H9 (cell line): ENCODE measurements at regions not wholly inside any gene's neighbourhood (a gene's known extent, or its start where the extent isn't known, plus 50 kb on each side); places are given as distances from the start of the nearest gene placed in this dataset.

ENCODE experiments used
- DNase-seq: peaks from one replicate; pipeline ENCODE4 v3.0.0-alpha.2; 2017
- H2AFZ ChIP-seq: one replicate; pipeline ENCODE4 v1.6.1; 2013; ENCODE audit warnings: mild to moderate bottlenecking, low read length, control low read depth, moderate library complexity
- H2AK5ac ChIP-seq: 2 replicates; pipeline ENCODE4 v1.6.1; 2013; ENCODE audit warnings: low read length, control low read depth, mixed read lengths; ENCODE audit not compliant: insufficient read length
- H2BK120ac ChIP-seq: one replicate; pipeline ENCODE4 v1.6.1; 2013; ENCODE audit warnings: low read depth, mild to moderate bottlenecking, low read length, control low read depth, inconsistent platforms; ENCODE audit not compliant: poor library complexity, severe bottlenecking
- H2BK12ac ChIP-seq: 2 replicates; pipeline ENCODE4 v1.6.1; 2013; ENCODE audit warnings: low read length, control low read depth, mixed read lengths, low read depth; ENCODE audit not compliant: insufficient read length
- H2BK15ac ChIP-seq: 2 replicates; pipeline ENCODE4 v1.6.1; 2013; ENCODE audit warnings: low read depth, low read length, control low read depth
- H2BK20ac ChIP-seq: one replicate; pipeline ENCODE4 v1.6.1; 2013; ENCODE audit warnings: low read depth, mild to moderate bottlenecking, low read length, control low read depth, inconsistent platforms; ENCODE audit not compliant: poor library complexity, severe bottlenecking
- H2BK5ac ChIP-seq: 2 replicates; pipeline ENCODE4 v1.6.1; 2013; ENCODE audit warnings: low read length, control low read depth, mixed read lengths; ENCODE audit not compliant: insufficient read length
- H3K14ac ChIP-seq: 2 replicates; pipeline ENCODE4 v1.6.1; 2013; ENCODE audit warnings: low read length, control low read depth; ENCODE audit not compliant: insufficient read depth
- H3K18ac ChIP-seq: 2 replicates; pipeline ENCODE4 v1.6.1; 2013; ENCODE audit warnings: low read depth, mild to moderate bottlenecking, mixed read lengths, low read length, control low read depth; ENCODE audit not compliant: insufficient read length
- H3K23ac ChIP-seq: 2 replicates; pipeline ENCODE4 v1.6.1; 2013; ENCODE audit warnings: low read length, control low read depth, mixed read lengths, low read depth; ENCODE audit not compliant: insufficient read length
- H3K23me2 ChIP-seq: 2 replicates; pipeline ENCODE4 v1.6.1; 2013; ENCODE audit warnings: low read depth, mild to moderate bottlenecking, mixed read lengths, low read length, control low read depth; ENCODE audit not compliant: insufficient read length, poor library complexity, severe bottlenecking
- H3K27ac ChIP-seq: 2 replicates; pipeline ENCODE4 v1.5.1; 2013; ENCODE audit warnings: low read length, control low read depth, mixed read lengths, low read depth; ENCODE audit not compliant: insufficient read length
- H3K27me3 ChIP-seq: 2 replicates; pipeline ENCODE4 v1.6.1; 2013; ENCODE audit warnings: low read length, control low read depth, inconsistent platforms; ENCODE audit not compliant: insufficient read depth
- H3K4ac ChIP-seq: 2 replicates; pipeline ENCODE4 v1.6.1; 2013; ENCODE audit warnings: low read depth, mild to moderate bottlenecking, control low read depth, inconsistent platforms, low read length, moderate library complexity
- H3K4me1 ChIP-seq: 2 replicates; pipeline ENCODE4 v1.6.1; 2013; ENCODE audit warnings: low read length, control low read depth, inconsistent platforms; ENCODE audit not compliant: insufficient read depth
- H3K4me2 ChIP-seq: 2 replicates; pipeline ENCODE4 v1.6.1; 2013; ENCODE audit warnings: low read length, control low read depth, mixed read lengths; ENCODE audit not compliant: insufficient read length, insufficient read depth
- H3K56ac ChIP-seq: 2 replicates; pipeline ENCODE4 v1.6.1; 2013; ENCODE audit warnings: low read depth, mild to moderate bottlenecking, mixed read lengths, low read length, control low read depth; ENCODE audit not compliant: insufficient read length
- H3K79me1 ChIP-seq: 2 replicates; pipeline ENCODE4 v1.6.1; 2013; ENCODE audit warnings: low read depth, mild to moderate bottlenecking, moderate library complexity, low read length, control low read depth, inconsistent platforms; ENCODE audit not compliant: insufficient read depth, poor library complexity, severe bottlenecking
- H3K79me2 ChIP-seq: 2 replicates; pipeline ENCODE4 v1.6.1; 2013; ENCODE audit warnings: low read length, control low read depth, inconsistent platforms; ENCODE audit not compliant: insufficient read depth
- H3K9ac ChIP-seq: 2 replicates; pipeline ENCODE4 v1.6.1; 2013; ENCODE audit warnings: low read length, control low read depth, mixed read lengths; ENCODE audit not compliant: insufficient read length; ENCODE audit errors: extremely low read depth
- H3K9me3 ChIP-seq: one replicate; pipeline ENCODE4 v1.6.1; 2013; ENCODE audit warnings: low read depth, low read length, inconsistent platforms; ENCODE audit not compliant: control insufficient read depth
- H3T11ph ChIP-seq: one replicate; pipeline ENCODE4 v1.6.1; 2013; ENCODE audit warnings: mild to moderate bottlenecking, low read length, control low read depth, inconsistent platforms
- H4K20me1 ChIP-seq: one replicate; pipeline ENCODE4 v1.6.1; 2013; ENCODE audit not compliant: control insufficient read depth, insufficient read length, insufficient read depth
- H4K5ac ChIP-seq: 2 replicates; pipeline ENCODE4 v1.6.1; 2013; ENCODE audit warnings: low read depth, mild to moderate bottlenecking, mixed read lengths, low read length, control low read depth; ENCODE audit not compliant: insufficient read length
- H4K8ac ChIP-seq: replicated peaks from 2 replicates; pipeline ENCODE4 v1.6.1; 2013; ENCODE audit warnings: low read length, control low read depth, mixed read lengths, low read depth; ENCODE audit not compliant: insufficient read length
- H4K91ac ChIP-seq: 2 replicates; pipeline ENCODE4 v1.6.1; 2013; ENCODE audit warnings: low read depth, mild to moderate bottlenecking, moderate library complexity, mixed read lengths, low read length, control low read depth; ENCODE audit not compliant: insufficient read length
- H3K27ac Mint-ChIP-seq, 3 experiments: 2 replicates in 2 of 3; 3 replicates in 1 of 3; pipeline ENCODE4 v1.8.0; 2020 to 2021; ENCODE audit warnings: mixed read lengths in 3 of 3, mild to moderate bottlenecking in 1 of 3, moderate library complexity in 1 of 3
- H3K27me3 Mint-ChIP-seq: 2 replicates; pipeline ENCODE4 v1.8.0; 2021; ENCODE audit warnings: low read depth, mild to moderate bottlenecking, moderate library complexity, mixed read lengths
- H3K36me3 Mint-ChIP-seq, 3 experiments: 2 replicates in 2 of 3; 3 replicates in 1 of 3; pipeline ENCODE4 v1.8.0; 2020 to 2021; ENCODE audit warnings: low read depth in 3 of 3, mixed read lengths in 3 of 3; ENCODE audit not compliant: insufficient read depth in 1 of 3
- H3K4me1 Mint-ChIP-seq, 2 experiments: 2 replicates each; pipeline ENCODE4 v1.8.0; 2020; ENCODE audit warnings: mixed read lengths in 2 of 2
- H3K4me3 Mint-ChIP-seq, 2 experiments: 2 replicates in 1 of 2; 3 replicates in 1 of 2; pipeline ENCODE4 v1.8.0; 2020 to 2021; ENCODE audit warnings: mild to moderate bottlenecking in 2 of 2, mixed read lengths in 2 of 2, moderate library complexity in 1 of 2
- H3K9me3 Mint-ChIP-seq, 2 experiments: 2 replicates in 1 of 2; 3 replicates in 1 of 2; pipeline ENCODE4 v1.8.0; 2020; ENCODE audit warnings: mild to moderate bottlenecking in 2 of 2, mixed read lengths in 2 of 2, moderate library complexity in 1 of 2
- CTCF ChIP-seq: fragments of 200-600 bp; sonication (generic); conservative IDR thresholded peaks from 3 replicates; pipeline ENCODE4 v1.8.0; 2021; ENCODE audit warnings: antibody characterized with exemption, mild to moderate bottlenecking
- WGBS: extraction: QIAGEN DNeasy Blood & Tissue Kit; methylation state at CpG from one replicate; pipeline ENCODE4 v1.1.7; 2013; ENCODE audit warnings: missing lambda C conversion rate, low lambda C conversion rate, mixed read lengths; ENCODE audit not compliant: insufficient read length; ENCODE audit errors: extremely low coverage; 5-methylcytosine and 5-hydroxymethylcytosine counted together

- no CpG with 5 or more reads among the region's 2 CpGs for WGBS
- Histone ChIP-seq H2AK5ac (no peak overlapping the region), H3K4me1 (no peaks in the 10 kb centered on the region), H4K5ac (no peak overlapping the region), H3K4me2 (no peak overlapping the region), H3K79me2 (no peaks in the 10 kb centered on the region), H3K14ac (no peak overlapping the region), H3K23ac (no peak overlapping the region), H3K9ac (no peak overlapping the region), H2BK15ac (no peak overlapping the region), H4K20me1 (no peaks in the 10 kb centered on the region), H2BK12ac (no peak overlapping the region), H3K4ac (no peak overlapping the region), H3K27me3 (no peaks in the 10 kb centered on the region), H3T11ph (no peak overlapping the region), H3K18ac (no peak overlapping the region), H4K8ac (no peak overlapping the region), H2BK20ac (no peak overlapping the region), H3K27ac (no peak overlapping the region), H3K56ac (no peak overlapping the region), H2BK5ac (no peak overlapping the region), H3K23me2 (no peaks in the 10 kb centered on the region), H2AFZ (no peak overlapping the region), H3K79me1 (no peaks in the 10 kb centered on the region), H3K9me3 (no peaks in the 10 kb centered on the region), H2BK120ac (no peak overlapping the region), H4K91ac (no peak overlapping the region)
- no peak overlapping the region for H3K27ac Mint-ChIP-seq
- H3K27me3 Mint-ChIP-seq, result peaks cover 10% of the 10 kb centered on the region
- no peak for DNase-seq
- peaks cover 0 to 3% of the 10 kb centered on the region in 2 experiments; a peak in 4 of 5 replicates for H3K9me3 Mint-ChIP-seq
- no peak for TF ChIP-seq CTCF
- no peak overlapping the region for H3K4me3 Mint-ChIP-seq
- no peaks in the 10 kb centered on the region for H3K4me1 Mint-ChIP-seq
- no peaks in the 10 kb centered on the region; a peak in 1 of 7 replicates for H3K36me3 Mint-ChIP-seq
Measured at GRCh38 chr21:21915816-21916215, 917.6 kb downstream of the NCAM2 start.
